ENCODE measurements at regions not wholly inside any gene's neighbourhood (a gene's known extent, or its start where the extent isn't known, plus 50 kb on each side); places are given as distances from the start of the nearest gene placed in this dataset.

DNA sequence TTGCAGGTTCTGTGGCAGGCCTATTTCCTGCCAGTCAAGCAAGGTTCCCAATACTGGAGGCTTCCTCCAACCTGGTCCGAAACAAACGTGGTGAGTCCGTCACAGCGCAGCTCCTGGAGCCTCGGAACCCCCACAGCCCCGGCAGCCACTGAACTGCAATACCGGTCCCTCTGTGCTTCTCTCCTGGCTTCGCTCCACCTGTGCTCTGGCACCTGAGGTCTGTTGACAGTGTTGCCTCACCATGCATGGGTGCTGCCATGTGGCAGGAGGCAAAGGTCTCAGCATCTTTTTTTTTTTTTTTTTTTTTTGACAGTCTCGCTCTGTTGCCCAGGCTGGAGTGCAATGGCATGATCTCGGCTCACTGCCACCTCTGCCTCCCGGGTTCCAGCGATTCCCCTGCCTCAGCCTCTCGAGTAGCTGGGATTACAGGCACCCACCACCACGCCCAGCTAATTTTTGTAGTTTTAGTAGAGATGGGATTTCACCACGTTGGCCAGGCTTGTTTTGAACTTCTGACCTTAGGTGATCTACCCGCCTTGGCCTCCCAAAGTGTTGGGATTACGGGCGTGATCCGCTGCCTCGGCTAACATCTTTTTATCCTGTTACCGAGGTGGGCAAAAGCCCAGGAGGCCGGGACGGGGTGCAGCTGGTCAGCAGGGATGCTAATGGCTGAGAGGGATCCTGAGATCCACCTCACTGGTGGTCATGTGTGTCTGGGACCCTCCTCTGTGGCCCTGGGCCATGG lies 57.1 kb upstream of the RNU6ATAC start:
- Mint-ChIP-seq H3K4me3 (ENCODE audit: low read depth) (no peak overlapping the region), H3K27me3 (peaks cover 18% of the 10 kb centered on the region), H3K27ac (no peak overlapping the region), H3K4me1 (ENCODE audit: low read depth) (peaks cover 12% of the 10 kb centered on the region), H3K36me3 (ENCODE audit: insufficient read depth) (no peaks in the 10 kb centered on the region), H3K9me3 (ENCODE audit: low read depth) (no peaks in the 10 kb centered on the region)
- no peak for DNase-seq (ENCODE audit: low spot score, unreplicated experiment)
- TF ChIP-seq, protein P1, sequence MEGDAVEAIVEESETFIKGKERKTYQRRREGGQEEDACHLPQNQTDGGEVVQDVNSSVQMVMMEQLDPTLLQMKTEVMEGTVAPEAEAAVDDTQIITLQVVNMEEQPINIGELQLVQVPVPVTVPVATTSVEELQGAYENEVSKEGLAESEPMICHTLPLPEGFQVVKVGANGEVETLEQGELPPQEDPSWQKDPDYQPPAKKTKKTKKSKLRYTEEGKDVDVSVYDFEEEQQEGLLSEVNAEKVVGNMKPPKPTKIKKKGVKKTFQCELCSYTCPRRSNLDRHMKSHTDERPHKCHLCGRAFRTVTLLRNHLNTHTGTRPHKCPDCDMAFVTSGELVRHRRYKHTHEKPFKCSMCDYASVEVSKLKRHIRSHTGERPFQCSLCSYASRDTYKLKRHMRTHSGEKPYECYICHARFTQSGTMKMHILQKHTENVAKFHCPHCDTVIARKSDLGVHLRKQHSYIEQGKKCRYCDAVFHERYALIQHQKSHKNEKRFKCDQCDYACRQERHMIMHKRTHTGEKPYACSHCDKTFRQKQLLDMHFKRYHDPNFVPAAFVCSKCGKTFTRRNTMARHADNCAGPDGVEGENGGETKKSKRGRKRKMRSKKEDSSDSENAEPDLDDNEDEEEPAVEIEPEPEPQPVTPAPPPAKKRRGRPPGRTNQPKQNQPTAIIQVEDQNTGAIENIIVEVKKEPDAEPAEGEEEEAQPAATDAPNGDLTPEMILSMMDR (IDR thresholded peaks at IDR 0.05; ENCODE audit: unreplicated experiment) = no peak

DNA sequence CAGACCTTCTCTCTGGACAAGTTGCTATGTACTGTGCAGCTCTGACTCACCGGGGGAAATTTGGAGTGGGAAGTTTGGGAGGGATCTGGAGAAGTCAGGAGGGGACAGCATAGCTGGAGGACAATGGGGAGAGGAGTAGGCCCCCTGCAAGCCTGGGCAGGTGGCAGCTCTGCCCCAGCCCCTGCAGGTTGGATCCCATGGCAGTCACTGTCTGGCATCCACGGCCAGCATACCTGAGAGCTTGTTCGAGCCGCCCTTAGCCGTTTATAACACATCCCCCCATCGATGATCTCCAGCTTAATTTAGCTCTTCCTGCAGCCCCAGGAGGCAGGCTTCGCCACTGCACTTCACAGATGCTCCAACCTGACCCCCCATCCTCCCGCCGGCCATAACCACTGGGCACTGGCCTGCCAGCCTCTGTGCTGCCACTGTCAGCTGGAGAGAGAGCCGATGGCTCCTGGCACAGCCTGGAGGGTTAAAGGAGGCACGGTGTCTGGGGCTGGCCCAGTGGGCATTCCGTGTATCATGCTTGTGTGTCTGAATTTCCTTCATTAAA lies 57.7 kb upstream of the RNU6ATAC start:
- Mint-ChIP-seq H3K27ac (no peak overlapping the region), H3K4me1 (ENCODE audit: low read depth) (peaks cover 9% of the 10 kb centered on the region), H3K36me3 (ENCODE audit: insufficient read depth) (no peaks in the 10 kb centered on the region), H3K9me3 (ENCODE audit: low read depth) (no peaks in the 10 kb centered on the region), H3K27me3 (peaks cover 20% of the 10 kb centered on the region), H3K4me3 (ENCODE audit: low read depth) (no peak overlapping the region)
- TF ChIP-seq, protein P1 (IDR thresholded peaks at IDR 0.05; ENCODE audit: unreplicated experiment) = no peak
- DNase-seq (ENCODE audit: low spot score, unreplicated experiment) = no peak

DNA sequence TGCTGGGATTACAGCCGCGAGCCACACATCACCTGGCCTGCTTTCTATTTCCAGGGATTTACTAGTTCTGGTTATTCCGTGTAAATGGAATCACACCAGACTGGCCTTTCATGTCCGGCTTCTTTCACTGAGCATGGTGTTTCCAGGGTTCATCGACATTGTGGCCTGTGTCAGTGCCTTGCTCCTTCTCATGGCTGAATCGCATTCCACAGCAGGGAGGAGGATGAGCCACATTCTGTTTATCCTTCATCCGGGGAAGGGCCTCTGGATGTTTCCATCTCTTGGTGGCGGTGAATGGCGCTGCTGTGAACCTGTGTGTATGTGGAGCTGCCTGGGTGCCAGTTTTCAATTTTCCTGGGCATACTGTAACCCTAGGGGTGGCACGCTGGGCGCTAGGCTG lies 58.7 kb upstream of the RNU6ATAC start:
- no peak for DNase-seq (ENCODE audit: low spot score, unreplicated experiment)
- peaks cover 5% of the 10 kb centered on the region for H3K4me1 Mint-ChIP-seq (ENCODE audit: low read depth)

DNA sequence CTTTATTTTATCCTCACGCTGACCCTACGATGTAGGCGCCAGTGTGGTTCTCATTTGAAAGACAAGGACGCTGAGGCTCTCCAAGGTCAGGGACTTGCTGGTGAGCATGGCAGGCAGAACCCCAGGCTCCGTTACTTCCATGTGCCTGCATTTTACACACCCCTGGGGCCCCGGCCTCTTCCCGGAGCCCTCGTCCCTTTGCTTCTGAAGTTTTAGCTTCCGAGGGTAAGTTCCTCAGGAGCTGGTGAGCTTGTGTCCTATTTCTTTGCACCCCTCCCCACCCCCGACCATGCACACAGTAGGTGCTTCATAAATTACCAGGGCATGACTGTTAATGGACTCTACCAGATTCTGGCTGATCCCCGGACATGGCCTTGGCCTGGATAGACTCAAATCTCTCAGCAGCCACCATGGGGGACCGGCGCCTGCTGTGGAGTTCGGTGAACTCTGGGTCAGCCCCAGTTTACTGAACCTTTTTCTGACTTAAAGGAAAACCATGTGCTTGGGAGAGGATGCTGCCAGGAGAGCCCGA lies 59.3 kb upstream of the RNU6ATAC start:
- no peak for DNase-seq (ENCODE audit: low spot score, unreplicated experiment)
- TF ChIP-seq, protein P1 (IDR thresholded peaks at IDR 0.05; ENCODE audit: unreplicated experiment) = no peak
- Mint-ChIP-seq H3K4me3 (ENCODE audit: low read depth) (no peak overlapping the region), H3K27ac (no peak overlapping the region), H3K9me3 (ENCODE audit: low read depth) (no peaks in the 10 kb centered on the region), H3K36me3 (ENCODE audit: insufficient read depth) (no peaks in the 10 kb centered on the region), H3K27me3 (peaks cover 28% of the 10 kb centered on the region), H3K4me1 (ENCODE audit: low read depth) (peaks cover 5% of the 10 kb centered on the region)

More for the DNA sequence above, 58.7 kb upstream of the RNU6ATAC start:
- Mint-ChIP-seq H3K9me3 (ENCODE audit: low read depth) (no peaks in the 10 kb centered on the region), H3K36me3 (ENCODE audit: insufficient read depth) (no peaks in the 10 kb centered on the region), H3K4me3 (ENCODE audit: low read depth) (no peak overlapping the region), H3K27me3 (peaks cover 25% of the 10 kb centered on the region), H3K27ac (no peak overlapping the region)
- TF ChIP-seq, protein P1 (IDR thresholded peaks at IDR 0.05; ENCODE audit: unreplicated experiment) = no peak

DNA sequence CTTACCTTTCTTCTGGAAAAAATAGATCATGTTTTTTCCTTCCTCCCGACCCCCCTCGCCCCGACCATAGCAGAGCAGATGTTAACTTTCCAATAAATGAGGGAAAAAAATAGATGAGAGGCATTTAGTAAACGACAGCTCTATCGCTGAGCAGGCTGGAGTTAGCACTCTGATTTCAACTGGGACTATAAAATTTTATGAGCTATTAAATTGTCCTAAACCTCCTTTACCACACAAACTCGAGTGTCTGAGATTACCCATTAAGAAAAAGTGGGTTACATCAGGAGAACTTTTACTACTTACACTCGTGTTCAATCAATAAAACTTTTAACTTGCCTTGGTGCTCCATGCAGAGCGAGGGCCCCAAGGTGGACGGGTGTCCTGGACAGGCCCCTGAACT lies 59.8 kb upstream of the RNU6ATAC start:
- peaks cover 31% of the 10 kb centered on the region for H3K27me3 Mint-ChIP-seq
- DNase-seq (ENCODE audit: low spot score, unreplicated experiment) = no peak
- no peaks in the 10 kb centered on the region for H3K9me3 Mint-ChIP-seq (ENCODE audit: low read depth)
- no peaks in the 10 kb centered on the region for H3K36me3 Mint-ChIP-seq (ENCODE audit: insufficient read depth)
- no peak overlapping the region for H3K4me3 Mint-ChIP-seq (ENCODE audit: low read depth)
- H3K27ac Mint-ChIP-seq = no peak overlapping the region
- H3K4me1 Mint-ChIP-seq (ENCODE audit: low read depth) = peaks cover 5% of the 10 kb centered on the region
- TF ChIP-seq, protein P1 (IDR thresholded peaks at IDR 0.05; ENCODE audit: unreplicated experiment) = no peak
